Prostate gland (tissue), 2 donors: ENCODE measurements at regions not wholly inside any gene's neighbourhood (a gene's known extent, or its start where the extent isn't known, plus 50 kb on each side); places are given as distances from the start of the nearest gene placed in this dataset.

Experiments used
- CTCF ChIP-seq, 4 experiments: fragments of 200-600 bp in 2 of 4; fragments of 450-650 bp in 2 of 4; sonication (generic) in 2 of 4; IDR thresholded peaks; 1 replicate in 3 of 4; 2 replicates in 1 of 4; pipeline ENCODE4 v1.5.1; 2016 to 2019; ENCODE audit warnings: antibody characterized with exemption in 4 of 4, mild to moderate bottlenecking in 2 of 4, moderate library complexity in 2 of 4
- POLR2A ChIP-seq: fragments of 450-650 bp; IDR thresholded peaks from one replicate; pipeline ENCODE4 v1.6.1; 2016; ENCODE audit warnings: antibody characterized with exemption, mild to moderate bottlenecking
- POLR2AphosphoS5 ChIP-seq: sonication (generic); formaldehyde crosslinking; IDR thresholded peaks from one replicate; pipeline ENCODE4 v1.6.1; 2017; ENCODE audit warnings: antibody characterized with exemption

- TF ChIP-seq CTCF (IDR thresholded peaks at IDR 0.05), result no peak
- no peak for TF ChIP-seq POLR2A
- no peak for TF ChIP-seq POLR2AphosphoS5
These were observed 204.4 kb upstream of the C2CD4B start for GRCh38 chr15:62369454-62369853.
